Testis (tissue), 2 donors: ENCODE measurements at regions not wholly inside any gene's neighbourhood (a gene's known extent, or its start where the extent isn't known, plus 50 kb on each side); places are given as distances from the start of the nearest gene placed in this dataset.

Source experiments
- DNase-seq: peaks from one replicate; pipeline ENCODE4 v3.0.0-alpha.2; 2019
- H3K27ac ChIP-seq, 2 donors: fragments of 200-600 bp; sonication (generic); one replicate each; pipeline ENCODE4 v1.5.1; 2019
- H3K27me3 ChIP-seq: fragments of 200-600 bp; sonication (generic); one replicate; pipeline ENCODE4 v1.5.1; 2019
- H3K36me3 ChIP-seq: fragments of 200-600 bp; sonication (generic); one replicate; pipeline ENCODE4 v1.5.1; 2017; ENCODE audit warnings: low read depth; ENCODE audit errors: missing control alignments
- H3K4me1 ChIP-seq: fragments of 200-600 bp; sonication (generic); one replicate; pipeline ENCODE4 v1.5.1; 2019
- H3K4me3 ChIP-seq, 2 donors: fragments of 200-600 bp; sonication (generic); one replicate each; pipeline ENCODE4 v1.5.1; 2017 to 2019
- H3K9me3 ChIP-seq: fragments of 200-600 bp; sonication (generic); one replicate; pipeline ENCODE4 v1.5.1; 2017
- CTCF ChIP-seq, 3 experiments: fragments of 450-650 bp in 2 of 3; fragments of 200-600 bp in 1 of 3; sonication (generic) in 1 of 3; IDR thresholded peaks; one replicate each; pipeline ENCODE4 v1.5.1; 2016 to 2019; ENCODE audit warnings: antibody characterized with exemption in 3 of 3, mild to moderate bottlenecking in 2 of 3, moderate library complexity in 1 of 3
- POLR2A ChIP-seq: fragments of 450-650 bp; IDR thresholded peaks from one replicate; pipeline ENCODE4 v1.6.1; 2017; ENCODE audit warnings: antibody characterized with exemption, mild to moderate bottlenecking, moderate library complexity
- WGBS, 2 donors: methylation state at CpG; one replicate each; pipeline ENCODE4 v1.1.5; 2018; 5-methylcytosine and 5-hydroxymethylcytosine counted together
- intact Hi-C: fragments of 100-400 bp; cut with DNase I; formaldehyde crosslinking; loops from one replicate; pipeline ENCODE4 v1.15.1; 2023; ENCODE audit warnings: low total_unique reads

GRCh38 chr21:28632755-28633408 lies 359.8 kb downstream of the LTN1 start:
- 56 to 57% methylated on average over 3 of the region's 3 CpGs for WGBS, 2 donors
- no peak for TF ChIP-seq CTCF (IDR thresholded peaks at IDR 0.05)
- TF ChIP-seq POLR2A = no peak
- Histone ChIP-seq H3K27me3 (no peaks in the 10 kb centered on the region), H3K4me1 (no peaks in the 10 kb centered on the region), H3K36me3 (no peaks in the 10 kb centered on the region), H3K4me3 (no peak overlapping the region), H3K27ac (no peak overlapping the region), H3K9me3 (no peaks in the 10 kb centered on the region)
- intact Hi-C loops = no loop called here
- DNase-seq = no peak

- intact Hi-C loops = no loop called here
- no peak overlapping the region for H3K4me3 ChIP-seq
- no peak overlapping the region for H3K27ac ChIP-seq
Observed at GRCh38 chr21:28627691-28628090, 365.0 kb downstream of the LTN1 start.

GRCh38 chr21:28627261-28627660 lies 365.4 kb downstream of the LTN1 start:
- Histone ChIP-seq H3K4me1 (no peaks in the 10 kb centered on the region), H3K27ac (no peak overlapping the region), H3K27me3 (no peaks in the 10 kb centered on the region), H3K4me3 (no peak overlapping the region), H3K36me3 (no peaks in the 10 kb centered on the region), H3K9me3 (no peaks in the 10 kb centered on the region)
- no peak for TF ChIP-seq POLR2A
- DNase-seq = no peak
- intact Hi-C loops = no loop called here
- WGBS, 2 donors = 86 to 88% methylated on average over 3 of the region's 3 CpGs

More at GRCh38 chr21:28627691-28628090, 365.0 kb downstream of the LTN1 start:
- no peaks in the 10 kb centered on the region for H3K36me3 ChIP-seq
- H3K4me1 ChIP-seq = no peaks in the 10 kb centered on the region
- DNase-seq = no peak
- H3K9me3 ChIP-seq = no peaks in the 10 kb centered on the region
- no peaks in the 10 kb centered on the region for H3K27me3 ChIP-seq
- no peak for TF ChIP-seq CTCF (IDR thresholded peaks at IDR 0.05)
- TF ChIP-seq POLR2A = no peak

- Histone ChIP-seq H3K4me1 (no peaks in the 10 kb centered on the region), H3K27ac (no peak overlapping the region), H3K9me3 (no peaks in the 10 kb centered on the region), H3K4me3 (no peak overlapping the region), H3K27me3 (no peaks in the 10 kb centered on the region), H3K36me3 (no peaks in the 10 kb centered on the region)
- DNase-seq = no peak
- 86 to 95% methylated on average over 1 of the region's 1 CpG for WGBS, 2 donors
- TF ChIP-seq CTCF (IDR thresholded peaks at IDR 0.05) = no peak
- TF ChIP-seq POLR2A = no peak
- intact Hi-C loops = no loop called here
Observed at GRCh38 chr21:28624626-28625025, 368.1 kb downstream of the LTN1 start.

GRCh38 chr21:28617300-28617699 lies 375.4 kb downstream of the LTN1 start:
- no peaks in the 10 kb centered on the region for H3K36me3 ChIP-seq
- H3K4me3 ChIP-seq = no peak overlapping the region
- H3K4me1 ChIP-seq = no peaks in the 10 kb centered on the region
- no peak for DNase-seq
- H3K9me3 ChIP-seq = no peaks in the 10 kb centered on the region
- no peaks in the 10 kb centered on the region for H3K27me3 ChIP-seq
- no peak overlapping the region for H3K27ac ChIP-seq
- WGBS, 2 donors = 95 to 97% methylated on average over 1 of the region's 1 CpG
- TF ChIP-seq POLR2A (no peak), CTCF (IDR thresholded peaks at IDR 0.05) (no peak)
- intact Hi-C loops = no loop called here
